HepG2 (cell line): ENCODE measurements at regions not wholly inside any gene's neighbourhood (a gene's known extent, or its start where the extent isn't known, plus 50 kb on each side); places are given as distances from the start of the nearest gene placed in this dataset.

Source experiments
- ATAC-seq: fragments of 200-7000 bp; cut with Tn5 transposase; 3 replicates; pipeline ENCODE4 v1.9.1; 2020; ENCODE audit warnings: mild to moderate bottlenecking, moderate library complexity
- BruUV-seq: library from RNA; stranded (reverse); fragments of 400-500 nt; replicated peaks from 2 replicates; lab custom pipeline; 2021; lab: Mats Ljungman, UMichigan
- CTCF ChIA-PET: fragments of 300-600 bp; formaldehyde crosslinking; extraction: SDS; loops from one replicate; lab custom pipeline; 2021; ENCODE audit warnings: low total read pairs, inconsistent platforms, low intra/inter-chr PET ratio; lab: Yijun Ruan, JAX
- POLR2A ChIA-PET: fragments of 350-600 bp; sonication (Branson Sonifier 250); formaldehyde crosslinking; loops from one replicate; lab custom pipeline; 2020; ENCODE audit warnings: antibody characterized with exemption, inconsistent platforms; lab: Yijun Ruan, JAX
- DNase-seq: peaks from one replicate; pipeline ENCODE4 v3.0.0-alpha.2; 2015; ENCODE audit warnings: low spot score
- FAIRE-seq: peaks from 3 replicates; lab custom pipeline; 2011; peaks lifted over from hg19 to GRCh38; lab: Jason Lieb, UNC
- H2AFZ ChIP-seq: one replicate; pipeline ENCODE4 v1.6.1; 2011; ENCODE audit warnings: low read length, inconsistent platforms
- H3K27ac ChIP-seq: fragments of 300-600 bp; 3 replicates; pipeline ENCODE4 v1.8.0; 2011; ENCODE audit warnings: mixed run types, mild to moderate bottlenecking, mixed read lengths, low read length, inconsistent platforms; ENCODE audit not compliant: insufficient read depth; ENCODE audit errors: extremely low read length
- H3K27me3 ChIP-seq, 2 experiments: fragments of 200-600 bp in 1 of 2; 2 replicates in 1 of 2; 3 replicates in 1 of 2; pipeline versions ENCODE4 v1.6.0 to v1.8.0; 2011; ENCODE audit warnings: low read length in 2 of 2, mild to moderate bottlenecking in 2 of 2, moderate library complexity in 2 of 2, inconsistent platforms in 1 of 2; ENCODE audit not compliant: insufficient read depth in 2 of 2, control insufficient read depth in 1 of 2
- H3K36me3 ChIP-seq, 2 experiments: fragments of 200-600 bp in 1 of 2; replicated peaks in 1 of 2; 2 replicates in 1 of 2; 3 replicates in 1 of 2; pipeline versions ENCODE4 v1.5.1 to v1.8.0; 2011; ENCODE audit warnings: low read length in 2 of 2, inconsistent platforms in 1 of 2; ENCODE audit not compliant: insufficient read depth in 2 of 2, control insufficient read depth in 1 of 2
- H3K4me1 ChIP-seq: 2 replicates; pipeline ENCODE4 v1.5.1; 2012; ENCODE audit warnings: low read length, inconsistent platforms; ENCODE audit not compliant: insufficient read depth
- H3K4me2 ChIP-seq: 2 replicates; pipeline ENCODE4 v1.6.0; 2011; ENCODE audit warnings: low read depth, low read length, inconsistent platforms
- H3K4me3 ChIP-seq, 3 experiments: fragments of 200-600 bp in 1 of 3; sonication (generic), shearing (Covaris generic) in 1 of 3; replicated peaks in 1 of 3; 2 replicates each; pipeline ENCODE4 v1.5.1; 2011 to 2016; ENCODE audit warnings: low read length in 3 of 3, inconsistent platforms in 2 of 3, low read depth in 2 of 3, mild to moderate bottlenecking in 2 of 3, control low read depth in 1 of 3, mixed read lengths in 1 of 3; ENCODE audit not compliant: insufficient read depth in 1 of 3
- H3K79me2 ChIP-seq: one replicate; pipeline ENCODE4 v1.6.1; 2011; ENCODE audit warnings: low read length, inconsistent platforms; ENCODE audit not compliant: insufficient read depth
- H3K9ac ChIP-seq: 2 replicates; pipeline ENCODE4 v1.6.0; 2011; ENCODE audit warnings: mild to moderate bottlenecking, low read depth, low read length, inconsistent platforms; ENCODE audit not compliant: insufficient read depth
- H3K9me3 ChIP-seq: 2 replicates; pipeline ENCODE4 v1.5.1; 2012; ENCODE audit warnings: mild to moderate bottlenecking, low read length
- H4K20me1 ChIP-seq: 2 replicates; pipeline ENCODE4 v1.6.0; 2011; ENCODE audit warnings: inconsistent platforms, mild to moderate bottlenecking, low read length, moderate library complexity; ENCODE audit not compliant: insufficient read depth
- HNRNPH1 ChIP-seq: fragments of 200-400 bp; formaldehyde crosslinking; optimal IDR thresholded peaks from 2 replicates; pipeline ENCODE3; 2017; ENCODE audit warnings: mild to moderate bottlenecking, low read depth, low read length
- KLF9 ChIP-seq: IDR thresholded peaks from 2 replicates; pipeline ENCODE4 v1.6.1; 2016; ENCODE audit warnings: low read depth
- MYNN ChIP-seq: sonication (generic); formaldehyde crosslinking; IDR thresholded peaks from 2 replicates; pipeline ENCODE4 v1.4.0; 2020; ENCODE audit warnings: mild to moderate bottlenecking, low read depth, missing genetic modification reagents
- RFX3 ChIP-seq: IDR thresholded peaks from 2 replicates; pipeline ENCODE4 v1.6.1; 2016; ENCODE audit warnings: missing biosample characterization, missing genetic modification reagents
- RFX5 ChIP-seq: IDR thresholded peaks from 2 replicates; pipeline ENCODE4 v1.6.1; 2011; ENCODE audit warnings: low read depth, low read length, improper control_type of control experiment
- THRA ChIP-seq: sonication (generic); formaldehyde crosslinking; IDR thresholded peaks from 2 replicates; pipeline ENCODE4 v1.4.0; 2020; ENCODE audit warnings: missing genetic modification reagents, borderline replicate concordance
- ZFP90 ChIP-seq: sonication (generic); formaldehyde crosslinking; IDR thresholded peaks from 2 replicates; pipeline ENCODE4 v1.8.0; 2022; ENCODE audit warnings: missing genetic modification reagents, mild to moderate bottlenecking, inconsistent platforms, borderline replicate concordance
- ZHX2 ChIP-seq, 2 experiments: sonication (generic) in 1 of 2; formaldehyde crosslinking in 1 of 2; IDR thresholded peaks; 2 replicates each; pipeline versions ENCODE4 v1.6.1 to v1.9.0; 2014 to 2022; ENCODE audit warnings: antibody characterized with exemption in 1 of 2, borderline replicate concordance in 1 of 2, inconsistent platforms in 1 of 2, low read depth in 1 of 2, missing genetic modification reagents in 1 of 2
- ZNF543 ChIP-seq: sonication (generic); formaldehyde crosslinking; IDR thresholded peaks from 2 replicates; pipeline ENCODE4 v1.4.0; 2020; ENCODE audit warnings: mild to moderate bottlenecking, missing genetic modification reagents
- ZNF709 ChIP-seq: sonication (generic); formaldehyde crosslinking; IDR thresholded peaks from 2 replicates; pipeline ENCODE4 v1.5.0; 2020; ENCODE audit warnings: mild to moderate bottlenecking, missing genetic modification reagents
- ZZZ3 ChIP-seq: sonication (generic); formaldehyde crosslinking; IDR thresholded peaks from 2 replicates; pipeline ENCODE4 v1.4.0; 2020; ENCODE audit warnings: missing genetic modification reagents, mild to moderate bottlenecking, borderline replicate concordance
- WGBS: methylation state at CpG from one replicate; pipeline ENCODE4 v1.1.6; 2017; ENCODE audit warnings: low lambda C conversion rate; 5-methylcytosine and 5-hydroxymethylcytosine counted together
- in situ Hi-C: cut with HindIII; loops from 2 replicates; pipeline ENCODE4 v1.10.0; 2017; ENCODE audit warnings: low pct_unique_long_range_greater_than_20kb; ENCODE audit not compliant: extremely low pct_ligation_motif_present
- intact Hi-C: fragments of 100-400 bp; cut with micrococcal nuclease; formaldehyde crosslinking; loops from one replicate; pipeline ENCODE4 v1.10.0; 2022; ENCODE audit not compliant: unreplicated experiment

GRCh38 chr4:186414390-186414789 lies 141.0 kb downstream of the MTNR1A start:
- intact Hi-C loops = no loop called here
- in situ Hi-C loops = no loop called here
- Histone ChIP-seq H3K27ac (no peak overlapping the region), H3K9ac (no peak overlapping the region), H3K4me1 (no peaks in the 10 kb centered on the region), H3K4me3 (no peak overlapping the region), H3K27me3 (peaks cover 0 to 25% of the 10 kb centered on the region in 2 experiments; a peak in 4 of 5 replicates), H2AFZ (no peak overlapping the region), H3K4me2 (no peak overlapping the region), H3K79me2 (no peaks in the 10 kb centered on the region), H3K36me3 (no peaks in the 10 kb centered on the region), H3K9me3 (no peaks in the 10 kb centered on the region), H4K20me1 (no peaks in the 10 kb centered on the region)
- 86% methylated on average over 1 of the region's 1 CpG for WGBS
- ChIA-PET POLR2A (no interaction called here), CTCF (no interaction called here)
- no peak for DNase-seq
- TF ChIP-seq ZHX2 (IDR thresholded peaks at IDR 0.05; ENCODE audit: low read depth) (no peak), ZHX2 (CRISPR knock-in tag; IDR thresholded peaks at IDR 0.05; ENCODE audit: borderline replicate concordance) (no peak), ZNF543 (no peak), THRA (CRISPR knock-in tag) (no peak), ZFP90 (CRISPR knock-in tag) (no peak), KLF9 (no peak), ZZZ3 (CRISPR knock-in tag) (no peak), RFX5 (no peak), HNRNPH1 (no peak), MYNN (no peak), ZNF709 (CRISPR knock-in tag) (no peak), RFX3 (CRISPR knock-in tag) (no peak)
- no peak for FAIRE-seq
- no peak for ATAC-seq
- no TSS peak for BruUV-seq
